Pulmonary artery endothelial cell (primary cell): ENCODE measurements at regions not wholly inside any gene's neighbourhood (a gene's known extent, or its start where the extent isn't known, plus 50 kb on each side); places are given as distances from the start of the nearest gene placed in this dataset.
"Not testable (repeated sequence)": the region's sequence is repeated elsewhere in the genome, so short reads cannot be mapped to it uniquely, and the experiment has no call there.

Experiments used
- DNase-seq: peaks from one replicate; pipeline ENCODE4 v3.0.0-alpha.2; 2011; ENCODE audit warnings: low read depth, low spot score

- DNase-seq: no peak
Measured at GRCh38 chr18:10168477-10168876, 254.7 kb downstream of the VAPA start.

- DNase-seq: peak; percentile 52
Measured at GRCh38 chr18:10169064-10169562, 255.3 kb downstream of the VAPA start.

- no peak for DNase-seq
Measured at GRCh38 chr18:10169814-10170213, 256.0 kb downstream of the VAPA start.

- DNase-seq: peak; percentile 15
Measured at GRCh38 chr18:10170375-10170774, 256.6 kb downstream of the VAPA start.

GRCh38 chr18:10175333-10175732 is 261.5 kb downstream of the VAPA start:
- DNase-seq: not testable (repeated sequence)

GRCh38 chr18:10179326-10179725 is 265.5 kb downstream of the VAPA start:
- not testable (repeated sequence) for DNase-seq

GRCh38 chr18:10182009-10182624 is 268.3 kb downstream of the VAPA start:
- DNase-seq: no peak

- no peak for DNase-seq
Measured at GRCh38 chr18:10184776-10185175, 269.7 kb upstream of the APCDD1 start.

GRCh38 chr18:10188971-10189810 is 265.2 kb upstream of the APCDD1 start:
- no peak for DNase-seq

GRCh38 chr18:10190564-10190963 is 263.9 kb upstream of the APCDD1 start:
- DNase-seq: no peak

- DNase-seq: no peak
Measured at GRCh38 chr18:10193444-10193843, 261.0 kb upstream of the APCDD1 start.

- DNase-seq: no peak
Measured at GRCh38 chr18:10194592-10194991, 259.8 kb upstream of the APCDD1 start.

GRCh38 chr18:10195529-10195928 is 258.9 kb upstream of the APCDD1 start:
- no peak for DNase-seq

GRCh38 chr18:10197097-10197496 is 257.3 kb upstream of the APCDD1 start:
- DNase-seq: no peak

GRCh38 chr18:10201226-10201625 is 253.2 kb upstream of the APCDD1 start:
- no peak for DNase-seq

- no peak for DNase-seq
Measured at GRCh38 chr18:10201659-10202058, 252.8 kb upstream of the APCDD1 start.

GRCh38 chr18:10202845-10203321 is 251.6 kb upstream of the APCDD1 start:
- no peak for DNase-seq

- no peak for DNase-seq
Measured at GRCh38 chr18:10205151-10205550, 249.3 kb upstream of the APCDD1 start.

GRCh38 chr18:10207682-10208345 is 246.6 kb upstream of the APCDD1 start:
- DNase-seq: no peak

- DNase-seq: no peak
Measured at GRCh38 chr18:10209302-10209701, 245.1 kb upstream of the APCDD1 start.

- DNase-seq: no peak
Measured at GRCh38 chr18:10210057-10210633, 244.3 kb upstream of the APCDD1 start.

GRCh38 chr18:10213526-10213925 is 240.9 kb upstream of the APCDD1 start:
- no peak for DNase-seq
